GM19240 (cell line): ENCODE measurements at regions not wholly inside any gene's neighbourhood (a gene's known extent, or its start where the extent isn't known, plus 50 kb on each side); places are given as distances from the start of the nearest gene placed in this dataset.

Source experiments
- DNase-seq: peaks from one replicate; pipeline ENCODE4 v3.0.0; 2011; ENCODE audit warnings: low spot score; ENCODE audit not compliant: insufficient read length

DNA sequence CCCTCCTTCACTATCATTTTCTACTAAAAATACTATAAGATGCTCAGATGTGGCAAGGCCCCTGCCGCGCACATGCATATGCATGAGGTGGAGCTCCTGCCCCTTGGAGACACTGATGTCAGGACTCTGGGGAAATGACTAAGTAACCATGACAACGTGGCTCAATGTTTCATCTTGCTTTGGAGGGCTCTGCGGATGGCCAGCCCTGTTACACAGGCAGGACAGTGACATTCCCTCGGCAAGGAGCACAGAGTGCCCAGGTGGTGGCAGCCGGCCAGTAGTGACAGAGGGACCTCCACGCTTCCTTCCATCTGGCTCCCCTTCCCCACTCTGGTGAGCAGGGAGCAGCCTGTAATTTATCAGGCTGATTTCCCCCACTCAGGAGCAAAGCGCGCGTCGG is 364.1 kb downstream of the SS18 start:
- no peak for DNase-seq

DNA sequence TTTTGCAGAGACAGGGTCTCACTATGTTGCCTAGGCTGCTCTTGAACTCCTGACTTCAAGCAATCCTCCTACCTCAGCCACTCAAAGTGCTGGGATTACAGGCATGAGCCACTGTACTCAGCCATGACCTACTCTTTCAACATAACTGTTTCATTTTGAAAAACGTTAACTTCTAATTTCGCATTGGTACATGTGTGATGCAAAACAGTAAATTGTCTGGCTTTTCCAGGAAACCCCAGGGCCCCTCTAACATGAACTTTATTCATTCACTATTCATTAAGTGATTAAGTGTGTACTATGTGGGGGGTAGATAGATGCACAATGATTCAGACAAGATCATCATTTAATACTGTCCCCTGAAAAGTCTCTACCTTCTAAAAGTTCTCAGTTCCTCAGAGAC is 364.9 kb downstream of the SS18 start:
- DNase-seq, result no peak

DNA sequence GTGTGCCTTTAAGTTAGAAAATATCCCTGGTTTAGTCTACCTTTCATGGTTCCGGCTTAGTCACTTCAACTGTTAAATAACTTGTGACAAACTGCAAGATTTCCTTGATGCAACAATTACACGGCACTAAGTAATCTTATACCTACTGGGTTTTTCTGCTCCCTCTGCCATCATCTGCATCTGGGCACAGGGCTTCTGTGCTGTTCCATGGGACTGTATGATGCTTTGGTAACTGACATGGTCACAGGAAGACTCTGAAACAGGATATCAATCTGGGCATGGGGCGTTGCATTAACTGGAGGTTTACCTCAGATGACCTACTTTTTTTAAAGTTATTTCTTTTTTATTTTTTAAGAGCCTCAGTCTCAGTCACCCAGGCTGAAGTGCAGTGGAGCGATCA is 365.4 kb downstream of the SS18 start:
- DNase-seq, result no peak

DNA sequence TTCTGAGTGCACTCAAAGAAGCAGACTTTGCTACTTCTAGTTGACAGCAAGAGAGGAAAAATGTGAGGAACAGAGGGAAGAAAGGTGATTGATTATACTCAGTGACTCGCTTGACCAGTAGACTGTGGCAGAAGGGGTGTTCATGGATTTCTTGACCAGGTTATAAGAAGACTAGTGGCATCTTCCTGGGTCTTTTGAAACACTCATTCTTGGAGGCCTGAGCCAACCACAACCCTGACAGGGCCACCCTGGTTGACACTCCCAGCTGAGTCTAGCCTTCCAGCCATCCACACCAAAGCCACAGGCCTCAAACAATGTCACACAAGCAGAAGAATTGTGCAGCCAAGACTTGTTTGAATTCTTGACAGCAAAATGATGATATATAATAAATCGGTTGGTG is 366.3 kb downstream of the SS18 start:
- DNase-seq, result no peak

DNA sequence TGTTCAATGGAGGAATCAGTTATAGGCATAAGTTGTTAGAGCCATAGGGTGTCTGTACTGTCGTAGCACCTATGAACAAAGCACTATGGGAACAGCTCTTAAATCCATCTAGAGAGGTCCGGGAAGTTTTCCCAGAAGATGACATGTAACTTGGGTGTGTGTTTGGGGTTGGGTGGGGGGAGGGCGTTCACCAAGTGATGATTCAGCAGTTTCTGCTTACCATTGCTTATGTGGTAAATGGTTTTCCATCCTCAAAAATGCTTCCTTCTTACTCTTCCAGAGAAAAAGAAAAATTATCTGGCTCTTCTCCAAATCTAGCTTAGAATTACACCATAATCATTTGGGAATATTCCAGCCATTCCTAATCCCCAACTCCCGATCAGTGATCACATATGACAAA is 361.1 kb upstream of the ZNF521 start:
- DNase-seq, result no peak

DNA sequence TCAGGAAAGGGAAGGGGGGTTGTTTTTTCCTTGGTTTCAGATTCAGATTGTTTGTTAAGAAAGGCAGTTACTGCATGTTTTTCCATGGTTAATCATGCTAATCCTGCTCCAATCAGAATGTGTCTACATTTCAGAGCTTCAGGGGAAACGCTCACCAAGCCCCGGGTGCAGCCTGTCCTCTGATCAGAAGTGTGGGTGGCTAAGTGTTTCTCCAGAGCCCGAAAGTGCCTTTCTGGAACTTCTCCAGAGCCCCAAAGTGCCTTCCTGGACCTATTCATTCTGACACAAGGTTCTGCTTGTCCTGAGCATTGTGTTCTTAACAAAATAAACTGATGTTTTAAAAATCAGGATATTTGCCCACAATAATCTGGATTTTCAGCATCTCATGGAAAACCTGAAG is 359.0 kb upstream of the ZNF521 start:
- no peak for DNase-seq

DNA sequence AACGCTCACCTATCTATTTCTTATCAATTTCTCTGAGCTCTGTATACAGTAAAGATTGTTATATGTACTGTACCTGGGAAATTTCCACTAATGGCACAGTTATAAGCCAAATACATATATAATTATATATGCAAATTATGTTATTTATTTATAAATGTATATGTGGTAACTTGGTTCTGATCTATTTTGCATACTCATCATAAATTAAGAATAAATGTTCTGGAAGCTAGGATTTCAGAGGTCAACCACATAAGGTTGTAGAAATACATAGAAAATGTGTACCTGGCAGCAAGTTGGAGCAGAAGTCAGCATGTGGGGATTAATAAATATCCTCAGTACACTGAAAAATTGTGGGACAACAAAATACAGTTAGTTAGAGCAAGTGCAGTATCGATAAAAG is 353.7 kb upstream of the ZNF521 start:
- DNase-seq, result no peak

DNA sequence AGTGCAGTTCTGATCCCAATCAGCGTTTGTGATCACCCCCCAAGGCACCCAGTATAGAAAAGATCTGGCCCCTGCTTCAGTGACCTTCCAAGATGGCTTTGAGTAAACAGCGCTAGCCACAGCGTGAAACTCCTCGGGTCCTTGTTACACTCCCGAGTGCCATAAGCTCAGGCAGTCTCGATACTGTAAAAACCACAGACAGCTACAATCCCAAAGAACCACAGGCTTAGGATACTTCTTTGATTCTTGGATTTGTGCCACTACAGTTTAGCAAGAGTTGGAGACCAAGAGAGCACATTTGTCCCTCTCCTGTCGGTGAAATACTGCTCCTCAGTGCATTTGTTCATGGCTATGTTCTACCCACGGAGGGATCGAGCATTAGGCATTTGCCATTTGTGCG is 352.5 kb upstream of the ZNF521 start:
- DNase-seq, result no peak

DNA sequence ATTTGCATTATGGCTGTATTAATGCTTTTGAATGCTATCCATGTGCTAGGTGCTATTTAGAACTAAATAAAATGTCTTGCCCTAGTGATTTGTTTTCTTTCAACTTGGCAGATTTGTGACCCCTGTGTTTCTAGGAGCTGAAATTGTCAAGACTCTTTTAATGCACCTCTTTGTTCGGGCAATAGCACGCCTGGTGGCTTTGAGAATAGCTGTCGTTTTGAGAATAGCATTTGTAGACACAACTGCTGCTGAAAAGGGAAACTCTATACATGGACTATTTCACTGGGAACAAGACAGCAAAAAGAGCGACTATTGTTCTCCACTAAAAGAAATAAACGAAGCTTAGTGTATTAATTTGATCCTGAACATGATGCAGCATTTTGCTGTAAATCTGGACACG is 352.1 kb upstream of the ZNF521 start:
- DNase-seq, result no peak

DNA sequence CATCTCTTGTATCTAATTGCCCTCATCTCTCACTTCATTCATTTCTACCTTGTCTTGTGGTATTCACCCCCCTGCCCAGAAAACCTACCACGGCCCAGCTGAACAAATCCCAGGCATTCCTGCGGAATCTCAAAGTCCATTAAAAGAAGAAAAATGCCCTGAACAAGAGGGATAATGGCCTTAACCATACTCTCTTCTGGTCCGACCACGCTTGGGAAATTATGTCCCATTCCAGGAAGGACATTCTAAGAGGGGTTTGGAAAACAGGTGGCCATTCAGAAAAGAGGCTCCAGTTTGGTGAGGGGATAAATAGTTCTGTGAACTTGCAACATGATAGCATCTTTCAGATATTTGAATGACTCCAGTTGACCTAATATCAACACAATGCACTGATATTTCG is 349.9 kb upstream of the ZNF521 start:
- DNase-seq, result no peak

DNA sequence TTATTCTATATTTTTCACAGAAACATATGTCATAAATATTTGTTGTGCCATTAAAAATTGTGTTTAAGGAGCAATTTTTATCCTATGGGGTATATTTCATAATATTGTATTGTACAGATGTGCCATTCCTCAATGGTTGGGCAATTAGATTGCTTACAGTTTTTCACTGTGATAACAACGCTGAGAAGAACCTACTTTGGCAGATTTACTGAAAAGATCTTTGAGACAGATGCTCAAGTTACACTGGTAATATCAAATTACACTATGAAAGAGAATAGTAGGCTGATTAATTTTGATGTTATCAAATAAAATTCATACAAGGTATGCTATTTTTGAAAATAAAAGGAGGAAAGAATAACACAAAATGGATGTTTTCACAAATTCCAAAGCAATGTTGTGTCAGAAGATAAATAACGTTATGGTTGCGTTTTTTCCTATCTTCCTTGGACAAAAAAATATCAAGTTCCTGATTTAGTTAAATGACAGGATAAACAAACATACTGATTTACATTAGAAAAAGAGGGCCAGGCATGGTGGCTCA is 335.1 kb upstream of the ZNF521 start:
- DNase-seq, result no peak

DNA sequence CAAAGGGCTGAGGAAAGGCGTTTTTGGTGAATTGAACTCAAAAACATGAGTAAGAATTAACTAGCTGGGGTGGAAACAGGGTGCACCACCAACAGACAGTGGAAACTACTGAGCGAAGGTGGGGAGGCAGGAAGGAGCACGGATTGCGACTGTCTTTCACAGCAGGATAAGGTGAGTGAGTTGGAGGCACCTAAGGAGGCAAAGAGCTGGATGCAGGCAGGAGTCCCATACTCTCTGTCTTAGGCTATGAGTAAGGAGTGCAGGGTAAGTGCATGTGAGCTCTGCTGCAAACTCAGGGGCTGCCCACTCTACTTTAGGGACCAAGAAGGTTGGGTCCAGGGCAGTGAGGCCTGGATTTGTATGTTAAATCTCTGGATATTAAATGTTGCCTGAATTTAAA is 333.1 kb upstream of the ZNF521 start:
- no peak for DNase-seq

DNA sequence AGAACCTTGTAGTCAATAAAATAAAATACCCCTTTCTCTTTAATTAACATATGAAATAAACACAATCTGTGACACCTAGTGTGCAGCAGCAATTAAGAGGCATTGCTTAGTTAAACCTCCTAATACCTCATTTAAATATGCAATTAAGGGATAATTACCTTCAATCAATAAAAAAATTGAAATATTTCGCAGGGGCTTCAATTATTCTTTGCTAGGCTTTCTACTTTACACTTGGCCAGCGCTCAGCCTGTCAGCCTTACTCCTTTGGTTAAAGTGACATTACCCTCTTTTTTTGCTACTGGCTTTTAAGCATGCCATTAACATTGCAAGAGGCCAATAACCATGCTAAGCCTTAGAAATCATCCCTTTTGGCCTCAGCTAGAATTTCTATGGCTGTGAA is 327.5 kb upstream of the ZNF521 start:
- DNase-seq, result no peak

DNA sequence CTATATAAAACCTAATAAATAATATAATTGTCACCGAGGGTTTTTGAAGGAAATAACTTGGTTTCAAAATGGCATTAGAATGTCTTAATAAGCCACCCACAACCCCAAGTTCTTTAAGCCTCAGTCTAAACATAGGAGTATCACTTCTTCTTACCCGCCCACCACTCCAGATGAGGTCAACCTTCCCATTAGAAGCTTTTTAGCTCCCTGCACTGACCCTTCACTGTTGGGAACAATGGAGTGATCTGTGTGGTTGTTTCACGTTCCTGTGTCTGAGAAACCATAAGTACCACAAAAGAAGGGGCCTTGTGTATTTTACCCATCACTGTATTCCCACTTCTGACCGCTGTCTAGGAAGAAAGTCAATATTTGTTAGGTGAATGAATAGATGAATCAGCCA is 326.3 kb upstream of the ZNF521 start:
- DNase-seq, result no peak

DNA sequence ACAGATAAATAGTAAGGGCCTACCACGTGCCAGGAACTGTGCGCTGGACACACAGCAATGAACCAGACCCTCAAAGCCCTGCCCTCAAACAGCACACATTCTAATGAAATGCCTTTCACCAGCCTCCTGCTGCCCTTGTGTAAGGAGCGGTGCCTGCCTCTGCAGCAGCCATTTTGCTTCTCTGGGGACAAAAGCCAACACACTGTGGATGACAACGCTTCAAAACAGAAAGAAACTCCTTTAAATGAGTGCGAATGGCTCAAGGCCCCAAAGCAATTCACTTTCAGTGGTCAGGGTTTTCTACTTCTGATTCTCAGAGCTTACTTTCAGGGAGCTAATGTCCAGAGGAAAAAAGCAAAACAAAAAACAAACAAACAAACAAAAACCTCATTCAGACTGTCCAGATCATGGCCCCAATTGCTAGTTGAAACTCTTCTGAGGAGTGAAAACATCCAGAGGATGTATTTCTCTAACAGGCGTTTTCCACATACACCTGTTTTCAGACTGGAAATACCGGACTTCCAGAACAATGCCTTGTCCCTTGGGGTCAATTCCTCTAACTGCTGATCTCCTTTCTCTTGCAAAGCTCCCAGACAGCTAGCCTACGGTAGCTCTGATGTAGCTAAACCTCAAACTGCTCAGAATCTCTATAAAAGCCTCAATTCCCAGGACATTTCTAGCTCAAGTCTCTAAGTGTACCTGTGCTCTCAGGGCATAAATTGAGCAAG is 323.3 kb upstream of the ZNF521 start:
- no peak for DNase-seq

DNA sequence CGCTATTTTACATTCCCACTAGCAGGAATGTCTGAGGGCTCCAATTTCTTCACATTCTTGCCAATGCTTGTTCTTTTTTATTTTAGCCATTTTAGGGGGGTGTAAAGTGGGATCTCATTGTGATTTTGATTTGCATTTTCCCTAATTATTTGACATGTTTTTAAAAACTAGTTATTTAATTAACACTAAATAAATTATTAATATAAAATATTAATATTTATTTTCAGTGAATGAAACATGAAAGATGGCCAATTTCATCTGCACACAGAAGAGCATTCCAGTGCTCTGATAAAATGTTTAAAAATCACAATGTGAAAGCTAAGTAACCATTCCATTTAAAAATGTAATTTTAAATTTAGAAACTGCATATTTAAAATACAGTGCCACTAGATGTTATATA is 322.2 kb upstream of the ZNF521 start:
- no peak for DNase-seq

DNA sequence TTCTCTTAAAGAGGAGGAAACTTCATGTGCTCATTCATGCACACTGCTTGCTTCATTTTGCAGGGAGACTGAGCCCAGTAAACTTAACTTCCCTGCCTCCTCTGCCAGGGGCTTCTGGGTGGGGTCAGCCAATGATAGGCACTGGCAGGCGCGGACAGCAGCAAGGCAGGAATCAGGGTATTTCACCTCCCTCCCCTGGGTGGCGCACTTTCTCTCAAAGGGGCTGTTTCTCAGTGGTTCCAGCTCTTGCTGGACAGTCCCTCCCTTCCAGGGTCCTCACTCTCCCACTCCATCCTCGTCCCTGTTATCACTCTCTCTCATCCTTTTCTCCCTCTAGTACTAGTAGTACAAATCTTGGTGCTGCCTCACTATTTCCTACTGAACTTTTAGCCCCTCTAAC is 320.5 kb upstream of the ZNF521 start:
- DNase-seq, result no peak

DNA sequence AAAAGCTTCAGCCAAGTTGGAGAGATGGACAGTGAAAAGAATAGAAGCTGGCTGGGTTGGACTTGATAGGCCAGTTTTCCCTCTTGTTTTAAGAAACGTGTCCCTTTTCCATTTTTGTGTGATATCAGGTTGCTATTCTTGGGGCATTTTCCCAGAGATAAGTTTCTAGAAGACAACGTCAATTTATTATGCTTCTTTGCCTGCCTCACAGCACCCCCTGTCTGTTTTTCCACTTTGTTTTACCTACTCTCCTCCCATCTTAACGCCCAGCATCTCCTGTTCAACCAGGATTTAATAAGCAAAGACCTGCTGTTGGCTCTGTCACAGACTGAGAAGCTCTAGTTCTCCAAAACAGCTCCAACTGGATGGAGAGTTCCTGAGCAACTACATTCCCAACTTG is 317.8 kb upstream of the ZNF521 start:
- no peak for DNase-seq

DNA sequence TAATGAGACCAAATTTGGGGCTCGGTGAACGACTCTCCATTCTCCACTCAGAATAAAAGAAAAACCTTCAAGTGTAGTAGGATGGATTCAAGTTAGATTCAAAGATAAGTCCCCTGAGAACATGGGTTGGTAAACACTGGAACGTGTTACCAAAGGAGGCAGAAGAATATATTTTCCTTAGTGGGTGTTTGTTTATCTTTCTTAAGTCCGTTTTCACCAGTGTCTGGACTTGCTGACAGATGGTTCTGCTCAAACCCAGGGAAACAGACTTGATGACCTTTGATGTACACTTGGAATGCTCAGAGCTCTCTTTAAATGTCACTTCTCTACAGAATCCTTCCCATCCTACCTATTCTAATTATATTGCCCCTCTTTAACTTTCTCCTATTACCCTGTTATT is 310.3 kb upstream of the ZNF521 start:
- DNase-seq, result no peak

DNA sequence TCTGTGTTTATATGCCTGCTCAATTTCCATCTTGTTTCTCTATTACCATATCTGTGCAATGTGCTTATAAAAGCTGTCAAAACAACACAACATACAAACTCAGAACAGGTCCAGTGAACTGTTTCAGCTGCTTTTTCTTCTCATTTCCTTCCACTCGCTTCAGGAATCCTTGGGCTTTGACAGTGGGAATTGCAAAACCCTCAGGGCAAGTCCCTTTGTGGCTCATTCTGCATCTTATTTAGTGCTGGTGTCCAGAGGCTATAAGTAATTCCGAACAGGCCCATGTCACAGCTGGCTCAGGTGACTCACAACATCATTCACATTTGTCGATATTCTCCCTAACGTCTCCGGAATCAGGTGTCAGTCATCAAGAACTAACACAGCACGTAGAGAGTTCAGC is 309.9 kb upstream of the ZNF521 start:
- DNase-seq, result no peak

DNA sequence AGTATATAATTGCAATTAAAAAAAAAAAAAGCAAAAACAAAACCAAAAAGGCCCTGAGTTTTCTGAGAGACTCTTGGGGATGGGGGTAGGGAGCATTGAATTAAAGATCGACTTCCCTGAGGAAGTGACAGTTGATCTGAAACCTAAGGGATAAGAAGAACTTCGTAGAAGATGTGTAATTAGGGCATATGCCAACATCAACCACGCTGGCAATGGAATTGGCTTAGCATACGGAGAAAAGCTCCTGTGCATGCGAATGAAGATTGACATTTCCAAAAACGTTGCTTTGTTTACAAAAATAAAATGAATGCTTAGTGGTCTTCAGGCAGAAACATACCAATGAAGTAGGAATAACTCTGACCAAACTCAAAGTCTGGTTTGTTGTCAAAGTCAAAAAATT is 307.6 kb upstream of the ZNF521 start:
- DNase-seq, result no peak

DNA sequence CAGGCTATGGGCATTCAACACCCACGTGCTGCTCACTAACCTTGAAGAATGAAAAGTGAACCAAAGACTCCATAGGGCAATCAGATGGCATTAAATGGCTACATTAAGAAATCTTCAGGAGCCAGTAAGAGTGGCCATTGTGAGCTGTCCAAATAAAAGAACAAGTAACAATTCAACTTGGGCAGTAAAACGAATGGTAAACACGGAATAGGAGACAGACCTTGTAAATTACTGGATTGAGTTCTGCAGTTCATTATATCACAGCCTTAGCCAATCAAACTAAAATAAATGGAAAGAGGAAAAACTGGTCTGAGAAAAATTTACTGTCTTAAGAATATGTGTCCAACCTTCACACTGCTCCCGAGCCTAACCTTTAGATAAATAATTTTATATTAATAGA is 306.5 kb upstream of the ZNF521 start:
- no peak for DNase-seq

DNA sequence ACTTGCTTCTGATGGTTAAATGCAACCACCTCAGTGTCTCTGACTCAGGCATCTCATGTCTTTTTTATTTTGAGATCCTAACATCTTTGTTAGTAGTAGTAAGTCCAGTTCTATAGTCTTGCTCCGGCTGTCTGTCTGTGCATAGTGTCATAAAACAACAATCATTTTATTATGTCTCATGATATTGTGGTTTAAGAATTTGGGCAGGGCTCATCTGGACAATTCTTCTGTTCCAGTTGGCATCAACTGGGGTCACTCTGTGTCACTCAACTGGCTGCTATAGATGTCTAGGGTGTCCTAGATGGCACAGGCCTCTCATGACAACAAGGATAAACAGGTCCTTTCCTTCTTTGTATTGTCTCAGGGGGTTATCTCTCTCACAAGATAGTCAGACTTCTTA is 299.6 kb upstream of the ZNF521 start:
- DNase-seq, result no peak
